ENCODE measurements at regions not wholly inside any gene's neighbourhood (a gene's known extent, or its start where the extent isn't known, plus 50 kb on each side); places are given as distances from the start of the nearest gene placed in this dataset.

GRCh38 chr1:201686714-201687455 lies 142.1 kb upstream of the IPO9 start (continued):
- TF ChIP-seq NR2F2 (IDR thresholded peaks at IDR 0.05) (no peak), MAX (IDR thresholded peaks at IDR 0.05) (no peak), SP1 (IDR thresholded peaks at IDR 0.05) (no peak)

- DNase-seq (ENCODE audit: low spot score), result no peak
- no peaks in the 10 kb centered on the region for H3K27me3 ChIP-seq (ENCODE audit: control insufficient read depth in 4 of 4, insufficient read depth in 4 of 4, low read length in 3 of 4)
- H3K27ac ChIP-seq (ENCODE audit: low read depth in 1 of 2, low read length in 2 of 2), result no peak overlapping the region
- no peak overlapping the region for H3K9ac ChIP-seq (ENCODE audit: low read depth in 1 of 2, low read length in 2 of 2)
- no peak overlapping the region for H3K4me3 ChIP-seq (ENCODE audit: low read depth in 1 of 3, low read length in 3 of 3)
- no peak for TF ChIP-seq MAX (IDR thresholded peaks at IDR 0.05)
- no peak for TF ChIP-seq SP1 (IDR thresholded peaks at IDR 0.05)
- no peak for TF ChIP-seq EGR1 (IDR thresholded peaks at IDR 0.05; ENCODE audit: low read depth in 2 of 2)
- TF ChIP-seq ZBTB33 (IDR thresholded peaks at IDR 0.05), result no peak
- no peak for TF ChIP-seq FOXA1 (IDR thresholded peaks at IDR 0.05)
- no peak for TF ChIP-seq YY1 (IDR thresholded peaks at IDR 0.05)
- no peak for TF ChIP-seq NR2F2 (IDR thresholded peaks at IDR 0.05)
- no peak for TF ChIP-seq RXRA (IDR thresholded peaks at IDR 0.05)
- TF ChIP-seq CTCF (IDR thresholded peaks at IDR 0.05; ENCODE audit: low read depth, low read length, missing input control), result no peak
- no peak for TF ChIP-seq REST (IDR thresholded peaks at IDR 0.05)
- TF ChIP-seq RAD21 (IDR thresholded peaks at IDR 0.05), result no peak
- TF ChIP-seq JUND (IDR thresholded peaks at IDR 0.05), result no peak
- TF ChIP-seq GABPA (IDR thresholded peaks at IDR 0.05 in 1 of 2, conservative IDR thresholded peaks at IDR 0.05 in 1 of 2), result no peak
- H3K4me1 ChIP-seq (ENCODE audit: control insufficient read depth in 4 of 4, insufficient read depth in 4 of 4, low read length in 3 of 4), result peaks cover 0 to 5% (median 2%) of the 10 kb centered on the region in 4 donors
- no peaks in the 10 kb centered on the region for H3K36me3 ChIP-seq (ENCODE audit: control insufficient read depth in 4 of 4, insufficient read depth in 3 of 4, low read depth in 1 of 4, low read length in 3 of 4)
- no peaks in the 10 kb centered on the region for H3K9me3 ChIP-seq (ENCODE audit: control insufficient read depth in 4 of 4, low read length in 3 of 4)
- WGBS, result 94% methylated on average over 9 of the region's 9 CpGs
Measured at GRCh38 chr1:201688514-201688913, 140.4 kb upstream of the IPO9 start.

Measured in liver (tissue), 8 donors.